ENCODE measurements at regions not wholly inside any gene's neighbourhood (a gene's known extent, or its start where the extent isn't known, plus 50 kb on each side); places are given as distances from the start of the nearest gene placed in this dataset.

GRCh38 chr10:130686689-130687300, 550.6 kb downstream of the GLRX3 start:
- TF ChIP-seq POLR2AphosphoS5 (IDR thresholded peaks at IDR 0.05): no peak
- TF ChIP-seq CTCF (IDR thresholded peaks at IDR 0.05): no peak
- TF ChIP-seq EP300 (IDR thresholded peaks at IDR 0.05; ENCODE audit: low read depth): no peak
- no peak for TF ChIP-seq POLR2A (IDR thresholded peaks at IDR 0.05)
